ENCODE measurements at regions not wholly inside any gene's neighbourhood (a gene's known extent, or its start where the extent isn't known, plus 50 kb on each side); places are given as distances from the start of the nearest gene placed in this dataset.
"Not testable (repeated sequence)": the region's sequence is repeated elsewhere in the genome, so short reads cannot be mapped to it uniquely, and the experiment has no call there.

- no peak for DNase-seq (ENCODE audit: low spot score)
Observed at GRCh38 chr6:137655291-137655690, 161.1 kb upstream of the OLIG3 start.

GRCh38 chr6:137656735-137657134 is 162.5 kb upstream of the OLIG3 start:
- no peak for DNase-seq (ENCODE audit: low spot score)

GRCh38 chr6:137657351-137657911 is 163.2 kb upstream of the OLIG3 start:
- DNase-seq (ENCODE audit: low spot score): no peak

- no peak for DNase-seq (ENCODE audit: low spot score)
Observed at GRCh38 chr6:137658287-137658686, 164.1 kb upstream of the OLIG3 start.

GRCh38 chr6:137659871-137660270 is 165.7 kb upstream of the OLIG3 start:
- DNase-seq (ENCODE audit: low spot score): no peak

GRCh38 chr6:137660296-137660731 is 166.1 kb upstream of the OLIG3 start:
- DNase-seq (ENCODE audit: low spot score): no peak

GRCh38 chr6:137661601-137662000 is 167.4 kb upstream of the OLIG3 start:
- DNase-seq (ENCODE audit: low spot score): no peak

- DNase-seq (ENCODE audit: low spot score): no peak
Observed at GRCh38 chr6:137664183-137664582, 170.0 kb upstream of the OLIG3 start.

GRCh38 chr6:137665342-137665934 is 171.2 kb upstream of the OLIG3 start:
- no peak for DNase-seq (ENCODE audit: low spot score)

GRCh38 chr6:137666202-137666774 is 172.1 kb upstream of the OLIG3 start:
- DNase-seq (ENCODE audit: low spot score): no peak

GRCh38 chr6:137673603-137674002 is 179.4 kb upstream of the OLIG3 start:
- DNase-seq (ENCODE audit: low spot score): no peak

- DNase-seq (ENCODE audit: low spot score): no peak
Observed at GRCh38 chr6:137676888-137677287, 182.7 kb upstream of the OLIG3 start.

GRCh38 chr6:137677709-137678108 is 183.5 kb upstream of the OLIG3 start:
- DNase-seq (ENCODE audit: low spot score): peak; percentile 26

- DNase-seq (ENCODE audit: low spot score): no peak
Observed at GRCh38 chr6:137678451-137678850, 184.3 kb upstream of the OLIG3 start.

- DNase-seq (ENCODE audit: low spot score): no peak
Observed at GRCh38 chr6:137680705-137681346, 186.2 kb upstream of the TNFAIP3 start.

- DNase-seq (ENCODE audit: low spot score): no peak
Observed at GRCh38 chr6:137681445-137682009, 185.5 kb upstream of the TNFAIP3 start.

GRCh38 chr6:137682658-137683057 is 184.4 kb upstream of the TNFAIP3 start:
- DNase-seq (ENCODE audit: low spot score): not testable (repeated sequence)

- no peak for DNase-seq (ENCODE audit: low spot score)
Observed at GRCh38 chr6:137683916-137684315, 183.1 kb upstream of the TNFAIP3 start.

GRCh38 chr6:137685798-137686375 is 181.2 kb upstream of the TNFAIP3 start:
- DNase-seq (ENCODE audit: low spot score): no peak

- no peak for DNase-seq (ENCODE audit: low spot score)
Observed at GRCh38 chr6:137687818-137688217, 179.2 kb upstream of the TNFAIP3 start.

GRCh38 chr6:137688230-137688971 is 178.7 kb upstream of the TNFAIP3 start:
- DNase-seq (ENCODE audit: low spot score): no peak

GRCh38 chr6:137689377-137689776 is 177.7 kb upstream of the TNFAIP3 start:
- no peak for DNase-seq (ENCODE audit: low spot score)
